GM18517 (cell line): ENCODE measurements at regions not wholly inside any gene's neighbourhood (a gene's known extent, or its start where the extent isn't known, plus 50 kb on each side); places are given as distances from the start of the nearest gene placed in this dataset.
A peak's percentile ranks its signal among the peaks of the same experiment; 100 is the strongest.

Source experiments
- ATAC-seq: cut with Tn5 transposase; IDR thresholded peaks from one replicate; pipeline ENCODE4 v1.9.1; 2021; ENCODE audit warnings: mild to moderate bottlenecking, moderate library complexity; ENCODE audit not compliant: unreplicated experiment

DNA sequence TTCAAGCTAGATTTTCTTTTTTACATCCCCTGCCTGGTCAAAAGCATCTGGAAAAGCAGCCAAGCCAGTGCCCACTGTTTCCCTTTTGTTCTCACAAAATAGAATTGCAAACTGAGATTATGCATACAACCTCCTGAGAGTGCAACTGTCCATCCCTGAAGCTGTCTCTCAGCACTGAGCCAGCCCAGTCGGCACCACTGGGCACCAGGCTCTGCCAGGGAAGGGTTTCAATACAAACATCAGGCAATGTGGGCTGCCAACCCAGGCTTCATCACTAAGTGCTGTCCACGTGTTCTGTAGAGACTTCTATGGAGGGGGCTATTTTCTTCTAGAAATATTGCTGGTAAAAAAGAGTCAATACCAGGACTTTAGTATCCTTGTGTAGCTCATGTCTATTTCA is 356.3 kb upstream of the TBL1XR1 start:
- ATAC-seq, result no peak

DNA sequence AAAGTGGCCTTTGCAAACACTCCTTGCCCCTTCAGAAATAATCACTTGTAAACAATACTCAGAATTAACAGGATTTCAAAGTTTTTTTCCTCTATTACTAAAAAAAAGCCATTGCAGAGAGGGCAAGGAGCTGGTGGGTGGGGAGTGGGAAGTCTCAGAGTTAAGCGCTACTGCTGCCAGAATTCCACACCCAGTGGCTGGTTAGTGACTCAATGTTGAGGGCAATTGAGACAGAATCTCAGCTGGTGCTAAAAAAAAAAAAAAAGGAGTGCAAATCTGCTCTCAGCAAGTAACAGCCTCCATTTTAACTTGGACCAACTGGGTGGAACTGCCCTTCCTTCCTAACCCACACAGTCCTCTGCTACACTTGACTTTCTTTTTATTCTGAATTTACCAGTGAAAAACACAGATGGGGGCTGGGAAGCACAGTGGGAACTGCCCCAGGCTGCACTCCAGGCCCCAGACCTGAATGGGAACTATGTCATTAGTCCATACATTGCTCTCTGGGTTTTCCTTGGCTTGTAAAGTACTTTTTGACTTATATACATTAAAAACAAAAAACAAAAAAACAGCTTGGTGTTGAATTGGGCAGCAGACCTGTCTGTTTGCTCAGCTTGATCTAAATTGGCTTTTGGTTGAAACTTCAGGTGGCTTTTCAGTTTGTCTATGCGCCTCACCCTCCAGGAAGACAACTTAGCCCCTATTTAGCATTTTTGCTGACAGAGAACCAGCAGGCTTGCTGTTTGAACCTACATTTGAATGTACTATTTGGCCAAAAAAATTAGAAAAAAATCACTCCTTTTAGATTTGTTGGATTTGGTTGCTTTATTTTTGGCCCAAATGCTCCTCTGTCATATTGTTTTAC is 357.8 kb upstream of the TBL1XR1 start:
- no peak for ATAC-seq

DNA sequence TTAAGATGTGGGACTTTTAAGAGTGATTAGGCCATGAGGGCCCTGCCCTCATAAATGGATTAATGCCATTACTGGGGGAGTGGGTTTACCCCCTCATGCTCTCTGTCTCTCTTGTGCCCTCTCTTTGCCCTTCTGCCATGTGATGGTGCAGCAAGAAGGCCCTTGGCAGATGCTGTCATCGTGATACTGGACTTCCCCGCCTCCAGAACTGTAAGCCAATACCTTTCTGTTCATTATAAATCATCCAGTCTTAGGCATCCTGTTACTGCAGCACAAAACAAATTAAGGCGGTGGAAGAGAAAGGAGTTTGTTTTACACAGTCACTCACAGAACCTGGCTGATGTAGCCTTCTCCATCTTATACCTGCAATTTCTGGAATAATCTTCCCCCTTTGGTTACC is 360.3 kb upstream of the TBL1XR1 start:
- no peak for ATAC-seq

DNA sequence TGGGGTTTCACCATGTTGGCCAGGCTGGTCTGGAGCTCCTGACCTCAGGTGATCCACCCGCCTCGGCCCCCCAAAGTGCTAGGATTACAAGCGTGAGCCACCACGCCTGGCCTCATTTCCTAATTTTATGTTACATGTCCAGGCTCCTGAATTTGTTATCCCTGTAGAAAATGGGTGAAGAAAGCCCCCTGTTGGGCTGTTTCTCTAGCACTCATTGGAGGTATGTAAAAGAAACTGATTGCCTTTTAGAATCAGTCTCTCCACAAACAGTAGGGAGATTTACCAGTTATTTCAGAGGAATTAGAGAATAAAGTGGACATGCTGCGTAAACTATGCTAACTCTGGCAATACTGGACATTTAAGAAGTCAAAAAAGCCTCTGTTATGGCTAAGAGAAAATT is 364.1 kb upstream of the TBL1XR1 start:
- no peak for ATAC-seq

DNA sequence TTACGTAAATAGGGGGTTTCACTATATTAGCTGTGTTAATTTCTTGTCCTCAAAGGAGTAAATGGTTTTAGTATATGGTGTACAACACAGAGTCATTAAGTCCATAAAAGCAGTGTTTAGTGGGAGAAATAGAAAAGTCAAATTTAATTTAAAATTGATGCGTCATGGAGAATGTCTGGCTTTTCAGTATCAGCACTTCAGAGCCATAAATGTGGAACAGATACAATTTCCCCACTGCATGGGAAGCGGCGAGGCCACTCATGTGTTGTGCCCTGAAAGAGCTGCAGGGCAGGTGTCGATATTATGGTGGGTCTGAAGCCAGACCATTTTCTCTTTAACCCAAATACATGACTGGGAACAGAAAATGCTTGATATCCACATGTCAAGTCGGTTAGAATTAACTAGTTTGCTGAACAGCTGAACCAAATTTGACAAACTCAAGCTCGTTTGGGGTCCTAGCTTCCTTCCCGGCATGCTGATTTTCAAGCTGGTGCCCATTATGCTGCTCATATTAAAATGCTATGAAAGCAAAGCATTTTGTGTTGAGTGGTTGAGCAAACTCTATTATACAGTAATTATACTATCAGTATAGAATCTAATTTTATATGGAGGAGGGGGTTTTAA is 364.6 kb upstream of the TBL1XR1 start:
- ATAC-seq, result no peak

DNA sequence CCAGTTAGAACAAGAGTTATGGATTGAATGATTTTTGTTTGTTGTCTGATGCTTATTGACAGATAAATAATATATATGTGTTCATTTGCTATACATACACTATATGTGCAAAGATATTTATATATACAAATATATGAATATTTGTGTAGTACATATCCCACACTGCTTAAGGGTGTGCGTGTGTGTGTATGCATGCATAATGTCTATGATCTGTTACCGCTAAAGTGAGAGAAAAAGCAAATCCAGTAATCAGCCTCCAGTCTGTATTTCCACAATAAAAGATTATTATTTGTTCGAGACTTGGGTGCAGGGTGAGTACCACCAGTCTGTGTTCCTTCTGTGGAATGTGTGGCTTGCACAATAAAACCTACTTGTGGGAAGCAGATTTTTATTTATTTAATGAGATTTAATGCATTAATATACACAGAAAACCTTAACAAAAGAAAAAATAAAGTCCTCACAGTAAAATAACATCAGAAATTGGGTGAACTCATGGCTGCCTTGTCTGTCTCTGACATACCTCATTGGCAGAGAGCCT is 366.0 kb upstream of the TBL1XR1 start:
- no peak for ATAC-seq

DNA sequence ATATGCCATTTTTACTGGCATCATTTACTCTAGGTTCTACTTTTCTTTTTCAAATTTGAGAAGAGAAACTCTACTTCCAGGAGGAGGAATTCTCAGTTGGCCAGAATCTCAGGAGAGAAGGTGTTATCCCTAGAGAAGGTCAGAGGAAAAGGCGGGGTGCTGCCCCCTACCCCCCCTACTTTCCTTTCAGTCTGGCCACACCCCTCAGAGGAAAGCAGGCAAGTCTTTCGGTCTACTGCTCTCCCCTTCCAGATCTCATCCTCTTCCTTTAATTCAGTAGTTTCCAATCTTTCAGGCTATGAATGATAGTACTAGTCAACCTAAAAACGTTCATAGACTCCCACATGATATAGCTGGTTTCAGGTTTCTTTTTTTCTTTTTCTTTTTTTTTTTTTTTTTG is 366.5 kb upstream of the TBL1XR1 start:
- no peak for ATAC-seq

DNA sequence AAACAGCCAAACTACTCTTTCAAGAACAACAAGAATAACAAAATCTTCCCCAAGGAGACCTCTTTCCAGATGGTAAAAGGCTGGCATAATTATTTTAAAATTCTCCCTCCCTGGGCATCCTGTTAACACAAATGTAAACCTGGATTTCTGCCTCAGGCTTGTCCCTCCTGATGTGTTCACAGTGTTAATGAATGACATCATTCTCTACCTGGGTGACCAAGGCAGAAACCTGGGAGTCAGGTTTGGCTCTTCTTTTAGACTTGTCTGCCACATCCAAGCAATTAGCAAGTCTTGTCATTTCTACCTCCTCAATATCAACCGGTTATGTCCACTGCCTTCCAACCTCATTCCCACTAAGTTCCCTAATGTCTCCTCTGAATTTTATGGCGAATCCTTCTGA is 368.7 kb upstream of the TBL1XR1 start:
- no peak for ATAC-seq

DNA sequence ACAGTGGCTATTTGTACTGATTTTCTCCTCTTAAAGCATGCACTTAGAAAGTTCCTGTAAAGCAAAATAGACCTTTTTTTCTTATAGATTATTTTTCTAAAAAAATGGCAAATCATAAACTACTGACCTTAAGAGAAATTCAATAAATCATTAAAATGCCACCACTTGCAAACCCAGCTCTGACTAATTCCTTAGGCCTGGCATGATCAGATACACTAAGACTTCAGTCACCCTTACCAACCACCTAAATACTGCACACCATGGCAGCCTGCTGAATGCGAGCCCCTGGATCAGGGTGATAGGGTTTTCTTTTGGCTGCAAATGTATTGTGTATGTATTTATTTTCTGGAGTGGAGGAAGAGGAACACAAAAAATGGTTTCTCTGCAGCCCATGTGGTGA is 370.6 kb upstream of the TBL1XR1 start:
- ATAC-seq, result no peak

DNA sequence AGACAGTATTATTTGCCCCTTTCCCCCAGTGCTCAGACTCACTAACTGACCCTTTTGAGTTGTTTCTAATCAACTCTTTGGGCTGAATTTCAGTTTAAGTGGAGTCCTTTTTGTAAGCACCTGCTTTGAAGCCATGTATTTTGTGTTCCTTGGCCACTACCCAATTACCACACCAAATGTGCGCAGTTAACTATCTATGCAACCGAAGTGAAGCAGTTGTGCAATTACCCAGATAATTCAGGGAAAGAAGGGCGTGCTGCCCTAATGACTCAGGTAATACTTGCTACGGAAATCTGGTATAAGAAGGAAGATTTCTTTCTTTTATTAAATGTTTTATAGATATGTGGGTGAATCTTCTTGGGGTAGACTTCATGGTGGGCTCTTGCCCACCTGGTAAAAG is 371.9 kb upstream of the TBL1XR1 start:
- ATAC-seq, result no peak

DNA sequence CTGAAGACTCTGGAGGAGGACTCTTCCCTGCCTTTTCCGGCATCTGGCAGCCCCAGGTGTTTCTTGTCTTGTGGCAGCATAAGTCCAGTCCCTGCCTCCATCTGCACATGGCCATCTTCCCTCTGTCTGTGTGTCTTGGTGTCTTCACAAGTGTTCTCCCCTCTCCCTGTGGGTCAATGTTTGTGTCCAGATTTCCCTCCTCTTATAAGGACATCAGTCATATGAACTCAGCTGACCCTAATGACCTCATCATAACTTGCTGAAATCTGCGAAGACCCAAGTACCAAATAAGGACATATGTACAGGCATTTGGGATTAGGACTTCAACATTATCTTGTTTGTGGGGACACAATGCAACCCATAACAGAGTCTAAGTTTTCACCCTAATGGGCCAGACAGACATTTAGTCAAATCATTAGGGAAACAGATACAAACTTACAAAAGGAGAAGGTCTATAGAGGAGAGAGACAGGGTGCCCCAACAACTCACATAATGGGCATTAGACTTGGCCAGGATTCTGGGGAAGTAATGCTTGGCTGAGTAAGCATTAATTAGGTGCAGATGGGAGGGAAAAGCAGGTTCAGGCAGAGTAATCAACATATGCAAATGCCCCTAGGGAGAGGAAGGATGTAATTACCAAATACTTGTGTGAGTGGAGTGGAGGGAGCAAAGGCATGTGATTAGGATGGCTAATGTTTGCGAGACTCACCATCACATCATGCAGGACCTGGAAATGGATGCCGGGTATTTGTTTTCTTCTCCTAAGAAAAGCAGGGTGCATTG is 372.8 kb upstream of the TBL1XR1 start:
- ATAC-seq, result no peak

DNA sequence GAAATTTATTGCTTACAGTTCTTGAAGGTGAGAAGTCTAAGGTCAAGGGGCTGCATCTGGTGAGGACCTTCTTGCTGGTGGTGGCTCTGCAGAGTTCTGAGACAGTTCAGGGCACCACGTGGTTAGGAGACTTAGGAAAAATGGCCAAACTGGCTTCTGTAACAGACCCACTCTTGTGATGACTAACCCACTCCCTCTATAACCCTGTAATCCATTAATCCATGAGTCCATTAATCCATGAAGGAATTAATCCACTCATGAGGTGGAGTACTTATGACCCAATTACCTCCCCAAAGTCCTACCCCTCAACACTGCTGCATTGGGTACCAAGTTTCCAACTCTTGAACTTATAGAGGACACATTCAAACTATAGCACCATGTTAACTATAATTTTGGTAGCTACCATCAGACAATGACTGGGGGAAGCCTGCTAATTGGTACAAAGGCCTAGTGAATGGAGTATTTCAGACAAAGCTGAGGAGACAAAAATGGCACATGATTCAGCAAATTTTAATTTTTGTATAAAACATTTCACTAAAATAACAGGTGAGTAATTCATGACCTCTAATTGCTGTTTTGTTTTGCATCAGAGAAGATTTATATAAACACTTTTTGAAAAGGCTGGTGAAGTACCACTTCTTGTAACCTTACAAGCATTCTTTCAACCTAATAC is 374.1 kb upstream of the TBL1XR1 start:
- no peak for ATAC-seq

DNA sequence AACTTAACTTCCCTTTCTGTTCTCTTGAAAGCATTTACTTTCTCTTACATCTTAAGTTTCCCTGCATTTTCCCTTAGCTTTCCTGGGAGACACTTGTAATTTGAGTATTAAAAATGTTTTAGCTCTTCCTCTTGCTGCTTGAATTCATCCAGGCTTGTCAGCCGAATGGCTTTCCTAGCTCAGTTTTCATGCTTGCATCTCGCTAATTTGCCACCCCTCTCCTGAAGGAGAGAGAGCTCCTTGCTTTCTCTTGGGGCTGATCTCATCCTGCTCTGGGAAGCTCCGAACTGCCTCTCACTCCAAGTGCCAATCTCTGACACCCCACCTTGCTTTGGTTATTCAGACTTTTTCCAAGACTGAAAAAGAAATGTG is 374.6 kb upstream of the TBL1XR1 start:
- ATAC-seq, result no peak

DNA sequence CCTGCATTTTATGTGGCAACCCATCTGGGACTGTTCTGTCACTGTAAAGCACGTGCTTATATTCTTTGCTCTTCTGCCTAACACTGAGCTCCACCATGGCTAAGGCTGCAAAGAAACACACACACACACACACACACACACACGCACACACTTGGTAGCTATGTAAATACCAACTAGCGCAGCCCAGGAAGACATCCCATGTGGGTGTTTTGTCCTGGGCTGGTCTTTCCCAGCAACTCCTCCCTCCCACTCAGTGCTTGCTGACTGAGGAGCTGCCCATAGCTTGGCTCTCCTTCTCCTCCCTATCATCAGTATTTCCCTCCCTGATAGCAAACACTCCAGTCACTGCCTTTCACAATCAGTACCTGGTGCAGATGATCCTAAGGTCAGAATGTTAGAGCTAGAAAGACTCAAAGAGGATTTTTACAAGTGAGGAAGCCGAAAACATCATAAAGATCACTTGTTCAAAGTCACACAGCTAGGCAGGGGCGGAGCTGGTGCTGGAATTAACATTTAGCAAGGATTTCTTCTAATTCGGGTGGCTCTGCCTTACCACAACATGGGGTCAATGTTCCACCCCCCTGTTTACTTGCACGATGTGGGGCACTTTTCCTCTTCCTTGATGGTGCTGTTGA is 377.1 kb upstream of the TBL1XR1 start:
- no peak for ATAC-seq

DNA sequence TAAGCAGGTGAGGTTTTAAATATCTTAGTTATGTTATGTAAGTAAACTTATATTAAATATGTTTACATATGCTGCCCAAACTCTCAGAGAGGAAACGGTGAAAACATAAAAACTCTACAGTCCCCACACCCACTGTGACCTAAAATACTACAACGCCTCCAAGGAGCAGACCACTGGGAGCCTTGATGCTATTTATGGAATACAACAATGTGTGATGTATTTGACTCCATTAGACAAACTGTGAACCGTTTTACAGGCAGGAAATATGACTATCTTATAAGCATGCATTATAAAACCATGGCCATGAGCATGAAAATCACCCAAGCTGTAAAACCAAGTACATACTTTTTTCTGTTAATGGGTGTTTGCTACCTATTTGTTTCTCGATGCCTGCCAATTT is 379.5 kb upstream of the TBL1XR1 start:
- no peak for ATAC-seq

DNA sequence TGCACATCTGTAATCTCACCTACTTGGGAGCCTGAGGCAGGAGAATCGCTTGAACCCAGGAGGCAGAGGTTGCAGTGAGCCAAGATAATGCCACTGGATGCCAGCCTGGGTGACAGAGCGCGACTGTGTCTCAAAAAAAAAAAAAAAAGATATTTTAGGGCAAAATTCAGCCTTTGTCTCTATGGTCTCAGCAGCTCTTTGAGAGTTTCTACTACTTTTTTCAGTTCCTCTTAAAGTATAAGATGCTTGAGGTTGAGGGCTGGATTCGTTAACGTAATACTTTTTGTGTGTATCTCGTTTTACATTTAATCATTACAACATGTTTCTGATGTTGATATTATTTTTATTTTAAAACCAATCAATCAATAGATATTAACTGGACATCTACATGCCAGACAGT is 381.2 kb upstream of the TBL1XR1 start:
- peak; percentile 87 for ATAC-seq

DNA sequence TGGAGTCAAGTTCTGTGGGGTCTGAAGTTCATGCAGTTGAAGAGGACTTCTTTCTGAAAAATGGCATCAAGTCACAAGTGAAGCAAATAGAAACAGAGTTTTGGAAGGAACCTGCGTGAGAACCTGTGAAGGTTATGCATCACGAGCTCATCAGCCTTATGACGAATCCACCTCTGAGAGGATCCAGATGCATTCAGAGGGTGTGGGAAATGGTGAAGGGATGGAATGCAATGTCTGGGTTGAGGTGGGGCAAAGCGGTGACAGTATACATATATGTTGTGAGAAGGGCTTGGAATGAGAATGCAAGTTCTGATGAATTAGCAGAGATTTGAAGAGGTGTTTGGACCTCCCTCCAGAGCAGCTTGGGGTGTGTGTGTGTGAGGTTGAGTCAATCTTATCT is 382.1 kb upstream of the TBL1XR1 start:
- ATAC-seq, result no peak

DNA sequence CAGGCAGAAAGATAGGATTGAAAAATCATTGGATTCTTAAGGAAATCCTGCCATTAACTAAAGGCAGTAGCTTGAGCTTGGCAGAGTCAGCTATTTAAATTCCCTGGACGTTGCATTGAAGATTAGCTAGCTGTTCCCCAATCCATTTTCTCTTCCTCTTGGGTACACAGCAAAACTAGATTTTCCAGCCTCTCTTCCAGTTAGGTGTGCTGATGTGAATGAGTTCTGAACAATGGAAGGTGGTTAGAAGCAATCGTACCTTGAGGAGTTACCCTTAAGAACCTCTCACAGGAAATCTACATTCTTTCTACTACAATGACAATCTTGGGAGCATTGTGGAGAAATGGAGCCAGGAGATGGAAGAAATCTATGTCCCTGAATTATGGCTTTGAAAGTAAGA is 383.2 kb upstream of the TBL1XR1 start:
- no peak for ATAC-seq

DNA sequence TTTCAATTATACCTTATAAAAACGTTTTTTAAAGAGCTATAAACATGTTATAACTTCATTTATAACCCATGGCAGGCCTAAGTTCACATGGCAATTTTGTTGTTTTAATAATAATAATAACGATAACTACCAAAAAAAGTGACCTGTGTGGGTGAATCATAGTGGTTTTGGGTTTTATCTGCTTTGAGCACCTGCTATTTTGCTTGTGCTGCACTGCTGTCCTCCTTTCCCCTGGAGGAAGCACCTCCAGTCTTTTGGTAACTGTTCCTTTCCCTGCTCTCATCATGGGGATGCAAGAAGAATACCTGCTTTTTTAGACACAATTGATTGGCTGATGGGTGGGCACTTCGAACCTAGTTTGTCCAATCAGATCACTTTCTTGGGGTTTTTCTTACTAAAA is 388.0 kb upstream of the TBL1XR1 start:
- ATAC-seq, result no peak

DNA sequence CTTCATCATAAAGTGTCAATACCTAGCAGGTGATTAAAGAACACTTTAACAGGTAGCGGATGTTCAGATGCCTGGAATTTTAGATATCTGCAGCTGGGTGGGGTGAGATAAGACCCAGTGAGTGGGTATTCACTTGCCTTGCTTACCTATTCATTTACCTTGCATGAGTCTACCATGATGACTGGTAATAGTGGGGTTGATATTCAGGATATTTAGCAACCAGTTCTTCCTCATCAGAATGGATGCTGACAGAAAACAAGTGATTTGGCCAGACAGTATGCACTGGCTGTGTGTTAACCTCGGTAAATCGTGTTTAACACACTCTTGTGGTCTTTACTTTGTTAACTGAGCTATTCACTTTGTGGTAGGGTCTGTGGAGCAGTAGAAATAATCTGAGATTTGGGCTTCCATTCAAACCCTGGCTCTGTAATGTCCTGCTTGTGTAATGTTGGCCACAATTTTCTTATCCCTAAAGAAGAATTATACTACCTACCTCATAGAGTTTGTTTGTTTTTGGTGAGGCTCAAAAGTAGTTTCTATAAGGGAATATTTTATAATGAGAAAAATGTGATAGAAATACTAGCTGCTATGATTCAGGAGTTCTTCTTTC is 391.9 kb upstream of the TBL1XR1 start:
- no peak for ATAC-seq
